ENCODE measurements at regions not wholly inside any gene's neighbourhood (a gene's known extent, or its start where the extent isn't known, plus 50 kb on each side); places are given as distances from the start of the nearest gene placed in this dataset.

DNA sequence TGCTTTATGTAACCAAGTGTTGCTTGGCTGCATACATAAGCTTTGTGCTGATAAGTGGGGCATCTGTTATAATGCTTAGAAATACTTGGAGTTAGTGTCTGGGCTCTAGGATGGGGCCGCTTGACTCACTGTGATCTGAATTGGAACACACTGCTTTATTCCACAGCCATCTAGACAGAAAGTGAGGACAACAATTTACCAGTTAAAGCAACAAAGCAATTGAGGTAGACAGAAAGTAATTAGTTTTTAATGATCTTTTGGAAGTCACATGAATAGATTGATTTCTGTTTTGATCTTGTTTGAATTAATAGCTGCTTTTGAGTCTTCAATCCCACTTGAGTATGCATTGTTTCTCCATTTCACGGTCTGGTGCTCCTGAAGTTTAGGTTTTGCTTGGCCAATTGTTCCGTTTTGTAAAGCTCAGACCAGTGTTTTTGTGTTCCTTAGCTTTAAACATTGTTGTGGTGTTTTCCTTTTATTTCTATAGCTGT is 157.5 kb downstream of the TRMT11 start:
- H3K4me3 ChIP-seq (ENCODE audit: low read depth, low read length) = no peak overlapping the region

DNA sequence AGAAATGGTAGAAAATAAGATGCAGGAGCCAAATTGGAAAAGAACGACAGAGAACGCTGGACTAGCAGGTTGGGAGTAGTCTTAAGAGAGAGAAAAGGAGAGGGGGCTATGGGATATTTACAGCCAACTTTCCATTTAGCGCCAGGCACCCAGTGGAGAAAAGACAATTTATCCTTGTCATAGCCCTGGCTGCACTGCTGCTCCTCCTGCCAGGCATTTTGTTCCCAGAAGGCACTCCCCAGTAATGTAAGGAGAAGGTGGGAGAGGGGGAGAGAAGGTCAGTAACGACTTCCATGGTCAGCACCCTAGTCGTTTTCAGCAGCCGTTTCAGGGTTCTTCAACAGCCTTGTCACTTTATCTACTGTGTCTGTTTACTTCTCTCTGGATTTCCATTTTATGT is 159.0 kb downstream of the TRMT11 start:
- H3K4me3 ChIP-seq (ENCODE audit: low read depth, low read length) = no peak overlapping the region
- TF ChIP-seq, protein P1, sequence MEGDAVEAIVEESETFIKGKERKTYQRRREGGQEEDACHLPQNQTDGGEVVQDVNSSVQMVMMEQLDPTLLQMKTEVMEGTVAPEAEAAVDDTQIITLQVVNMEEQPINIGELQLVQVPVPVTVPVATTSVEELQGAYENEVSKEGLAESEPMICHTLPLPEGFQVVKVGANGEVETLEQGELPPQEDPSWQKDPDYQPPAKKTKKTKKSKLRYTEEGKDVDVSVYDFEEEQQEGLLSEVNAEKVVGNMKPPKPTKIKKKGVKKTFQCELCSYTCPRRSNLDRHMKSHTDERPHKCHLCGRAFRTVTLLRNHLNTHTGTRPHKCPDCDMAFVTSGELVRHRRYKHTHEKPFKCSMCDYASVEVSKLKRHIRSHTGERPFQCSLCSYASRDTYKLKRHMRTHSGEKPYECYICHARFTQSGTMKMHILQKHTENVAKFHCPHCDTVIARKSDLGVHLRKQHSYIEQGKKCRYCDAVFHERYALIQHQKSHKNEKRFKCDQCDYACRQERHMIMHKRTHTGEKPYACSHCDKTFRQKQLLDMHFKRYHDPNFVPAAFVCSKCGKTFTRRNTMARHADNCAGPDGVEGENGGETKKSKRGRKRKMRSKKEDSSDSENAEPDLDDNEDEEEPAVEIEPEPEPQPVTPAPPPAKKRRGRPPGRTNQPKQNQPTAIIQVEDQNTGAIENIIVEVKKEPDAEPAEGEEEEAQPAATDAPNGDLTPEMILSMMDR (IDR thresholded peaks at IDR 0.05; ENCODE audit: borderline replicate concordance, insufficient read depth, low read depth, low read length) = no peak

More for the DNA sequence above, 157.5 kb downstream of the TRMT11 start:
- TF ChIP-seq, protein P1 (IDR thresholded peaks at IDR 0.05; ENCODE audit: borderline replicate concordance, insufficient read depth, low read depth, low read length) = no peak

DNA sequence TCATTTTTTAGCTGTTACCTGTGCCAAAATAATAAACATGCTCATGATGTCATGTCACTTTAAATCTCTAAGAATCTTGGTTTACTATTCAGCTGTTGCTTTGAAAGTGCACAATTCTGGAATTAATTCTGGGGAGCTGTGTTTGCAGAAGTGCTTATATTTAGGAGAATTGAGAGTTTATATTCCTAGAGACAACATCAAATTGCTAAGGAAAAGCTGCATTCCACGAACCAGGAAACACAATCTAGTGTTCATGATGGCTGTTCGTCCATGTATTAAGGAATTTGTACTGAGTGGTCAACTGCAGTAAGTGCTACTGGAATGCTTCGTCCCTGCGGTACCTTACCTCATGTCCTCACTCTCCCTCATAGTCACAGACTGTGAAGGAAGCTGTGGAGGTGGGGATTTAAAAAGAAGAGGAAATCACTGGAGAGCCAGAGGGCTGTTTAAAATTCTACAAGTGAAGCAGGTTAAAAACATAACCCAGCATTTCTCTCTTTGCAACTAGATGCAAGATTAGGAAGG is 161.0 kb downstream of the TRMT11 start:
- TF ChIP-seq, protein P1 (IDR thresholded peaks at IDR 0.05; ENCODE audit: borderline replicate concordance, insufficient read depth, low read depth, low read length) = no peak
- H3K4me3 ChIP-seq (ENCODE audit: low read depth, low read length) = no peak overlapping the region

DNA sequence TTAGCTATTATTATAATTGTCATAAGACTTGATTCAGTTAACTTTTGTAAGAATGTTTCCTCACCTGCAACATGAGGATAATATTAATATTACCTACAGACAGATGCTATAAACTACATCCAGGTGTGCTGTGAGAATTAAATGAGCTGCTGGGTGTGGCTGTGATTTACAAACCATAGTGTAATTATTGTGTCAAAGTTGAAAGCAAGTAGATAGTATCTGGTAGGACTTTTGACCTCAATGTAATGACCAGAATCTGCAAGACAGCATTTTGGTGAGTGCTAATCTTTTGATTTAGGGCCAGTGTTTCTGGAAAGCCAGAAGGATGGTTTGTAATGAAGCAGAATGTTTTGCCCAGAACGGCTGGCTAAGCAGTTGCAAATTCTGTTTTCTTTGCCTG is 162.5 kb downstream of the TRMT11 start:
- no peak overlapping the region for H3K4me3 ChIP-seq (ENCODE audit: low read depth, low read length)
- TF ChIP-seq, protein P1 (IDR thresholded peaks at IDR 0.05; ENCODE audit: borderline replicate concordance, insufficient read depth, low read depth, low read length) = no peak

DNA sequence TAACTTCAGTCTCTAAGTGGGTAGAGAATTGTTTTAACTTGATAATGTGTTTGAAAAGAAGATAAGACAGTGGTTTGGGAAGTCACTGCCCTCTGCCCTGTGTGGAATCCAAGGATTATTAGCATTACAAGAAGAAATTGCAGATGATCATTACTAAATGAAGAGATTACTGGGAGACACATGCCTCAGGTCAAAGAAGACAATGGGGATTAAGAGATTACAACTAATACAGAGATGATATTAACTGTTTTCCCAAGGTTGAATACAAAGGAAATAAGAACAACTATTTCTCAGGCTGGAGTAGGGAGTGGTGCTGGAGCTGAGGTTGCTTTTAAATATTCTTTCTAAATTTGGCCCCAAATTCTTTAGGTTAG is 166.0 kb downstream of the TRMT11 start:
- no peak overlapping the region for H3K4me3 ChIP-seq (ENCODE audit: low read depth, low read length)
- TF ChIP-seq, protein P1 (IDR thresholded peaks at IDR 0.05; ENCODE audit: borderline replicate concordance, insufficient read depth, low read depth, low read length) = no peak

DNA sequence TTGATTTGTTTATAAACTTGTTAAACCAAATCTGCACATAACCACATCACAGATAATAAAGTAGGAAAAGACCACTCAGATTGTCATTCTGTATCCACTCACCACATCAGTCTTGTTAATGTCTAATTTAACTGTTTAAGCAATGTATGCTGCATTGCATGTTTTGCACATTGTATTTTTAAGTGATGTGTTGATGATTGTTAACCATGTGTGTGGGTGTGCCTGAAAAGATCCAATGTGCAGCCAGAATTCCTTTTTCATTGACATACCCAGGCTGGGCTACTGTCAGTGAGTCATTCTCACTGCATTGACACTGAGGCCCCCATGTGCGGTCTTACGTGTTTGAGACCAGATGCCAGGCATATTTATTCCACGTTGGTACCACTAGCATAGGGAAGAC is 167.3 kb downstream of the TRMT11 start:
- TF ChIP-seq, protein P1 (IDR thresholded peaks at IDR 0.05; ENCODE audit: borderline replicate concordance, insufficient read depth, low read depth, low read length) = no peak
- no peak overlapping the region for H3K4me3 ChIP-seq (ENCODE audit: low read depth, low read length)

DNA sequence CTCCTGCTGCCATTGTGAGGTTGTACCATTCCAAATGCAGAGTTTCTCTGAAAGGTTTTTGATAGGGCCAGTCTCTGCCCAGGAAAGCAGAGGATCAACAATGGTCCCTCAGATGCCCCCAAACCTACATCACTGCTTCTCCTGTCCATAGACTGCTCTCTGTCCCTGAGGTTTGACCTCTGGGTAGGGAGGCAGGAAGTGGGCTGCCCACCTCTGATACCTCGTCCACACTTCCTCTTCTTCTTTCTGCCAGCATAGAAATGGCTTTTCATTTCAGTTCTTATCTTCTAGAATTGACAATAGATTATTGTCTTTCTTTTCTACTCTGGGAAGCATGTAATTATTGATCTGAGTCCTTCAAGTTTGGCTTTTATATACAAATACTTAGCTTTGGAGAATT is 170.6 kb downstream of the TRMT11 start:
- TF ChIP-seq, protein P1 (IDR thresholded peaks at IDR 0.05; ENCODE audit: borderline replicate concordance, insufficient read depth, low read depth, low read length) = no peak
- H3K4me3 ChIP-seq (ENCODE audit: low read depth, low read length) = no peak overlapping the region
